IPS-20b (cell line): ENCODE measurements at regions not wholly inside any gene's neighbourhood (a gene's known extent, or its start where the extent isn't known, plus 50 kb on each side); places are given as distances from the start of the nearest gene placed in this dataset.
"Not testable (repeated sequence)": the region's sequence is repeated elsewhere in the genome, so short reads cannot be mapped to it uniquely, and the experiment has no call there.

Experiments
- H3K27ac ChIP-seq: one replicate; pipeline ENCODE4 v1.5.1; 2013; ENCODE audit warnings: low read length
- H3K27me3 ChIP-seq: 2 replicates; pipeline ENCODE4 v1.6.1; 2013; ENCODE audit warnings: mild to moderate bottlenecking, low read length, inconsistent platforms; ENCODE audit not compliant: insufficient read depth
- H3K36me3 ChIP-seq: 2 replicates; pipeline ENCODE4 v1.6.1; 2013; ENCODE audit warnings: low read depth, mild to moderate bottlenecking, inconsistent platforms, low read length, moderate library complexity; ENCODE audit not compliant: insufficient read depth
- H3K4me1 ChIP-seq: 2 replicates; pipeline ENCODE4 v1.6.1; 2013; ENCODE audit warnings: mild to moderate bottlenecking, control low read depth, inconsistent platforms, low read length, moderate library complexity; ENCODE audit not compliant: insufficient read depth
- H3K4me3 ChIP-seq: 2 replicates; pipeline ENCODE4 v1.5.1; 2013; ENCODE audit warnings: mild to moderate bottlenecking, low read length, inconsistent platforms
- H3K9ac ChIP-seq: 2 replicates; pipeline ENCODE4 v1.6.1; 2013; ENCODE audit warnings: low read depth, mild to moderate bottlenecking, inconsistent platforms, low read length, moderate library complexity
- H3K9me3 ChIP-seq: 2 replicates; pipeline ENCODE4 v1.6.1; 2013; ENCODE audit warnings: mild to moderate bottlenecking, low read depth, low read length, inconsistent platforms; ENCODE audit not compliant: insufficient read depth

DNA sequence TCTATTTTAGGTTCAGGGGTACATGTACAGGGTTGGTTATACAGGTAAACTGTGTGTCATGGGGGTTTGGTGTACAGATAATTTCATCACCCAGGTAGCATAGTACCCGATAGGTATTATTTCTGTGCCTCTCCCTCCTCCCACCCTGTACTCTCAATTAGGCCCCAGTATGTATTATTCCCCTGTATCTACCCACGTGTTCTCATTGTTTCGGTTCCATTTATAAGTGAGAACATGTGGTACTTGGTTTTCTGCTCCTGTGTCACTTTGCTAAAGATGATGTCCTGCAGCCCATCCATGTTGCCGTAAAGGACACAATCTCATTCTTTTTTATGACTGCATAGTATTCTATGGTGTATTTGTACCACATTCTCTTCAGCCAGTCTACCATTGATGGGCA is 96.8 kb upstream of the SLC24A2 start:
- Histone ChIP-seq H3K27me3 (no peaks in the 10 kb centered on the region), H3K36me3 (no peaks in the 10 kb centered on the region), H3K27ac (no peak overlapping the region), H3K4me3 (no peak overlapping the region), H3K4me1 (no peaks in the 10 kb centered on the region), H3K9ac (no peak overlapping the region), H3K9me3 (no peaks in the 10 kb centered on the region)

DNA sequence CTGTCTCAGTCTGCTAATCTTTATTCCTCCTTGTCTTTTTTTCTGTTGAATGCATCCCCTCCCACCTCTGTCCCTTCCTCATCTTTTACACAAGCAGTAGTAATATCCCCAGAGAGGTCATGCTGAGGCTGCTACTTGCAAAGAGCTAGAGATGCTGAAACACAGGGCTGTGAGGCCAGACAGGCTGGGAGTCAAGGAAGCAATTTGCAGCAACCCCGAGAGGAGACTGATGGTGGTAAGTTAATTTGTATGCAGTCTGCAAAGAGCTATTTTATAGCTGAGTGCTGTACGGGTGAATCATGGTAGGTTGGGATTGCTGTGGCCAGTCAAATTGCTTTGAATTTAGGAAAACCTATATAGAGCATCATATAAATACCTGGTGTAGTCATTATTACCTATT is 90.2 kb upstream of the SLC24A2 start:
- H3K9me3 ChIP-seq: no peaks in the 10 kb centered on the region
- no peaks in the 10 kb centered on the region for H3K4me1 ChIP-seq
- H3K27me3 ChIP-seq: no peaks in the 10 kb centered on the region
- no peaks in the 10 kb centered on the region for H3K36me3 ChIP-seq
- H3K27ac ChIP-seq: no peak overlapping the region
- H3K4me3 ChIP-seq: no peak overlapping the region
- H3K9ac ChIP-seq: no peak overlapping the region

- no peaks in the 10 kb centered on the region for H3K36me3 ChIP-seq
- no peak overlapping the region for H3K9ac ChIP-seq
- H3K9me3 ChIP-seq: no peaks in the 10 kb centered on the region; the same call in 1 of the 2 replicates
- no peaks in the 10 kb centered on the region for H3K27me3 ChIP-seq
- H3K4me3 ChIP-seq: no peak overlapping the region
- no peaks in the 10 kb centered on the region for H3K4me1 ChIP-seq
- H3K27ac ChIP-seq: no peak overlapping the region
Observed at GRCh38 chr9:19876569-19877316, 87.9 kb upstream of the SLC24A2 start.

- Histone ChIP-seq H3K4me3 (no peak overlapping the region), H3K9ac (no peak overlapping the region), H3K27ac (no peak overlapping the region), H3K9me3 (peaks cover 6% of the 10 kb centered on the region; the same call in 1 of the 2 replicates), H3K4me1 (no peaks in the 10 kb centered on the region), H3K27me3 (no peaks in the 10 kb centered on the region), H3K36me3 (no peaks in the 10 kb centered on the region)
Observed at GRCh38 chr9:19875291-19875920, 86.6 kb upstream of the SLC24A2 start.

DNA sequence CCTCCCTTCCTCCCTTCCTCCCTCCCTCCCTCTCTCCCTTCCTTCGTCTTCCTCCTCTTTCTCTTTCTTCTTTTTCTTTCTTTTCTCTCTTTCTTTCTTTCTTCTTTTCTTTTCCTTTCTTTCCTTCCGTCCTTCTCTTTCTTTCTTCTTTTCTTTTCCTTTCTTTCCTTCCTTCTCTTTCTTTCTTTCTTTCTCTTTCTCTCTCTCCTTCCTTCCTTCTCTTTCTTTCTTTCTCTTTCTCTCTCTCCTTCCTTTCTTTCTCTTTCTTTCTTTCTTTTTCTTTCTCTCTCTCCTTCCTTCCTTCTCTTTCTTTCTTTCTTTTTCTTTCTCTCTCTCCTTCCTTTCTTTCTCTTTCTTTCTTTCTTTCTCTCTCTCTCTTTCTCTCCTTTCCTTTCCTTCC is 84.4 kb upstream of the SLC24A2 start:
- H3K4me1 ChIP-seq, H3K9ac ChIP-seq, H3K27me3 ChIP-seq, H3K9me3 ChIP-seq, H3K4me3 ChIP-seq, H3K27ac ChIP-seq, H3K36me3 ChIP-seq: not testable (repeated sequence)

DNA sequence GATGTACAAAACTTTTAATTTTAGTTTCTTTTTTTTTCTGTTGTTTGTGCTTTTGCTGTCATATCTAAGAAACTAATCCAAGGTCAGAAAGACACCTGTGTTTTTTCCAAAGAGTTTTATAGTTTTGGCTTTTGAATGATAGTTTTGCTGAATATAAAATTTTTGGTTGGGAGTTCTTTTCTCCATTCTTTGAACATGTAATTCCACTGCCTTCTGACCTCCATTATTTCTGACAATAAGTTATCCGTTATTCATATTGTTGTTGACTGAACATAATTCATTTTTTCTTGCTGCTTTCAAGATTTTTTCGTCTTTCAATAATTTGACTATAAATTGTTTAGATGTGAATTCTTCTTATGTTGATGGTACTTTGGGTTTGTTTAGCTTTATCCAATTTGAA is 82.2 kb upstream of the SLC24A2 start:
- Histone ChIP-seq H3K36me3 (no peaks in the 10 kb centered on the region), H3K27ac (no peak overlapping the region), H3K4me1 (no peaks in the 10 kb centered on the region), H3K9me3 (peaks cover 6% of the 10 kb centered on the region; the same call in 1 of the 2 replicates), H3K4me3 (no peak overlapping the region), H3K9ac (no peak overlapping the region), H3K27me3 (no peaks in the 10 kb centered on the region)

GRCh38 chr9:19840953-19841352 is 52.1 kb upstream of the SLC24A2 start:
- Histone ChIP-seq H3K4me1 (no peaks in the 10 kb centered on the region), H3K36me3 (no peaks in the 10 kb centered on the region), H3K27ac (no peak overlapping the region), H3K9me3 (no peaks in the 10 kb centered on the region), H3K9ac (no peak overlapping the region), H3K27me3 (no peaks in the 10 kb centered on the region), H3K4me3 (no peak overlapping the region)
